ENCODE measurements at regions not wholly inside any gene's neighbourhood (a gene's known extent, or its start where the extent isn't known, plus 50 kb on each side); places are given as distances from the start of the nearest gene placed in this dataset.

DNA sequence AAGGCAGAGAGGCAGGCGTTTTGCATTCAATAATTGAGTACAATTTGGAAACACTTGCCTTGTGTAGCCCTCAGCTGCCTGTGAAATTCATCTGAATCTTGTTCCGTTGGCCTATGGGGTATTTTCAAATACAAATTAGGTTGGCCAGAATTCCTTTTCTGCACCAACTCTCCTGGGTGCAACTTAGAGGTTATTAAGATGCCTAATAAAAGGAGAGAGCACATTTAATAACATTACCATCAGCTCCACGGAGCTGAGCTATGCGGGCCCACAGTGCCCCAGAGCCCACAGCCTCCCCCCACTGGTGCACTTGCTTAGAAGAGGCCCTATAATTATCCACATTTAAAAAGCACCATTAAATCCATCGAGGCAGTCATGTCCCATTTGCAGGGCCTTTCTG lies 367.6 kb upstream of the CLINT1 start:
- no peak overlapping the region for H3K4me2 ChIP-seq (ENCODE audit: low read length)
- intact Hi-C loops (cut with micrococcal nuclease; ENCODE audit: unreplicated experiment) = loop anchor here (5.0 kb wide), 1 partner anchor 49 kb away; no protein-coding TSS in a partner anchor
- H3K4me1 ChIP-seq (ENCODE audit: insufficient read depth, low read length, poor library complexity, severe bottlenecking) = no peaks in the 10 kb centered on the region
- H4K20me1 ChIP-seq (ENCODE audit: insufficient read depth, low read length) = no peaks in the 10 kb centered on the region
- no peaks in the 10 kb centered on the region for H3K36me3 ChIP-seq (ENCODE audit: insufficient read depth, low read length)
- CTCF ChIA-PET (ENCODE audit: unreplicated experiment) = no interaction called here
- TF ChIP-seq CTCF (conservative IDR thresholded peaks at IDR 0.05; ENCODE audit: low read length) (no peak), EZH2phosphoT487 (IDR thresholded peaks at IDR 0.05; ENCODE audit: borderline replicate concordance, low read depth, low read length) (no peak)
- DNase-seq (ENCODE audit: low spot score) = no peak
- no peaks in the 10 kb centered on the region for H3K79me2 ChIP-seq (ENCODE audit: insufficient read depth, low read depth, low read length)
- H3K9me2 ChIP-seq (ENCODE audit: insufficient read depth, low read length) = no peaks in the 10 kb centered on the region
- POLR2A ChIA-PET = interaction anchor here (0.6 to 1.1 kb wide), 2 partner anchors 29 to 575 kb away, joined by 3 to 5 read pairs; no protein-coding TSS in a partner anchor
- H3K27ac ChIP-seq (ENCODE audit: low read depth, low read length, poor library complexity, severe bottlenecking) = no peak overlapping the region
- H3K4me3 ChIP-seq (ENCODE audit: low read depth, low read length, poor library complexity, severe bottlenecking) = no peak overlapping the region
- no peaks in the 10 kb centered on the region for H3K9me3 ChIP-seq (ENCODE audit: low read length)
- BruUV-seq (replicated peaks) = no TSS peak
- no peak overlapping the region for H2AFZ ChIP-seq (ENCODE audit: low read length)

DNA sequence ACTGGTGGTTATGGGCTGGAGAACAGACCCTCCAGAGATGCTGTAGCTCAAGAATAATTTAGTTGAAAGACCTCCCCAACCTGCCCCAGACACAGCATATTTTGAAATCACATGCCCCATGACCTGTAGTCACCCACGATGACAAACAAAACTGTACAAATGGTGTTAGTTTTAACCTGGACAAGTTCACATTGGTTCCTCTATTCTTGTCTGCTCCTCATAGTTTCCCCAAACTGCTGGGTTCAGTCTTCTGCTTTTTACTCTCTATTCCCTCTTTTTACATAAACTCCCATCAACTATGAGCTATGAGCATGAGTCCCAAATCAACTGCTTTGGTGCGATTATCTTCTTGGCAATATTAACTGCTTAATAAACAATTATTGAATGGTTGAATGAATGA lies 365.3 kb upstream of the CLINT1 start:
- H2AFZ ChIP-seq (ENCODE audit: low read length) = no peak overlapping the region
- TF ChIP-seq EZH2phosphoT487 (IDR thresholded peaks at IDR 0.05; ENCODE audit: borderline replicate concordance, low read depth, low read length) (no peak), CTCF (conservative IDR thresholded peaks at IDR 0.05; ENCODE audit: low read length) (no peak)
- no peak overlapping the region for H3K4me3 ChIP-seq (ENCODE audit: low read depth, low read length, poor library complexity, severe bottlenecking)
- intact Hi-C loops (cut with micrococcal nuclease; ENCODE audit: unreplicated experiment) = no loop called here
- no peaks in the 10 kb centered on the region for H3K79me2 ChIP-seq (ENCODE audit: insufficient read depth, low read depth, low read length)
- H4K20me1 ChIP-seq (ENCODE audit: insufficient read depth, low read length) = no peaks in the 10 kb centered on the region
- H3K9me3 ChIP-seq (ENCODE audit: low read length) = no peaks in the 10 kb centered on the region
- no TSS peak for BruUV-seq (replicated peaks)
- no peak for DNase-seq (ENCODE audit: low spot score)
- ChIA-PET POLR2A (interaction anchor here (0.6 to 1.2 kb wide), 4 partner anchors 11 to 627 kb away, joined by 3 read pairs; no protein-coding TSS in a partner anchor), CTCF (ENCODE audit: unreplicated experiment) (no interaction called here)
- H3K27ac ChIP-seq (ENCODE audit: low read depth, low read length, poor library complexity, severe bottlenecking) = no peak overlapping the region
- H3K9me2 ChIP-seq (ENCODE audit: insufficient read depth, low read length) = no peaks in the 10 kb centered on the region
- H3K36me3 ChIP-seq (ENCODE audit: insufficient read depth, low read length) = no peaks in the 10 kb centered on the region
- H3K4me1 ChIP-seq (ENCODE audit: insufficient read depth, low read length, poor library complexity, severe bottlenecking) = no peaks in the 10 kb centered on the region
- no peak overlapping the region for H3K4me2 ChIP-seq (ENCODE audit: low read length)

DNA sequence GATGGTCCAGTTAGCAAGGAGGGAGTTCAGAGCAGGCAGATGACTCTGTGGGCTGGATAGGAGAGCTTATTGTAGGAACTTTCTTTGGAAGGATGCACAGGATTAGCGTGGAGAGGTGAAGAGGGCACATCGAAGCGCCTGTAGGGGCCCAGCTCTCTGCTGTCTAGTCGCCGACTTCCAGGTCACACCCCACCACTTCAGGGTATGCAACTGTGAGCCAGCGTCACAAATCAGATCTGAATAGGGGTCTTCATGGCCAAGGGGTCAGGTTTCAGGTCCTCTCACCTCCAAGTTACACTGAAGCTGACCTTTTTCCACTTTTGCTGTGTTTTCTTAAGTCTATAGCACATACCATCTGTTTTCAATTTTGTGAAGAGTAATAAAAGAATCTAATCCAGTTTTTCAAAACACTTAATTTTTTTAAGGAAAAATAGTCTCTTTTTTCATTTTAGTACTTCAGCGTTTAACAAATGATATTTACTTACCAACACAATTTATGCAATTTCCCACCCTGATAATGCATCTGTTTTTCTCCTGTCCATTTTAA lies 364.2 kb upstream of the CLINT1 start:
- H3K4me2 ChIP-seq (ENCODE audit: low read length) = no peak overlapping the region
- H3K36me3 ChIP-seq (ENCODE audit: insufficient read depth, low read length) = no peaks in the 10 kb centered on the region
- intact Hi-C loops (cut with micrococcal nuclease; ENCODE audit: unreplicated experiment) = no loop called here
- H3K9me2 ChIP-seq (ENCODE audit: insufficient read depth, low read length) = no peaks in the 10 kb centered on the region
- DNase-seq (ENCODE audit: low spot score) = no peak
- no peaks in the 10 kb centered on the region for H3K4me1 ChIP-seq (ENCODE audit: insufficient read depth, low read length, poor library complexity, severe bottlenecking)
- no peak overlapping the region for H3K27ac ChIP-seq (ENCODE audit: low read depth, low read length, poor library complexity, severe bottlenecking)
- H4K20me1 ChIP-seq (ENCODE audit: insufficient read depth, low read length) = no peaks in the 10 kb centered on the region
- H3K9me3 ChIP-seq (ENCODE audit: low read length) = no peaks in the 10 kb centered on the region
- H2AFZ ChIP-seq (ENCODE audit: low read length) = no peak overlapping the region
- BruUV-seq (replicated peaks) = no TSS peak
- H3K4me3 ChIP-seq (ENCODE audit: low read depth, low read length, poor library complexity, severe bottlenecking) = no peak overlapping the region
- no peak for TF ChIP-seq EZH2phosphoT487 (IDR thresholded peaks at IDR 0.05; ENCODE audit: borderline replicate concordance, low read depth, low read length)
- no peak for TF ChIP-seq CTCF (conservative IDR thresholded peaks at IDR 0.05; ENCODE audit: low read length)
- CTCF ChIA-PET (ENCODE audit: unreplicated experiment) = no interaction called here
- H3K79me2 ChIP-seq (ENCODE audit: insufficient read depth, low read depth, low read length) = no peaks in the 10 kb centered on the region
- POLR2A ChIA-PET = interaction anchor here (0.5 to 1.1 kb wide), 2 partner anchors 13 to 128 kb away, joined by 3 to 7 read pairs; no protein-coding TSS in a partner anchor
